Lower lobe of right lung (tissue), 2 donors: ENCODE measurements at regions not wholly inside any gene's neighbourhood (a gene's known extent, or its start where the extent isn't known, plus 50 kb on each side); places are given as distances from the start of the nearest gene placed in this dataset.

Experiments
- ATAC-seq, 2 donors: fragments of 200-7000 bp; cut with Tn5 transposase; one replicate each; pipeline ENCODE4 v1.9.1; 2020 to 2022; ENCODE audit warnings: mild to moderate bottlenecking in 2 of 2, moderate library complexity in 2 of 2
- DNase-seq: peaks from one replicate; pipeline ENCODE4 v3.0.0-alpha.2; 2020
- H3K27ac ChIP-seq: fragments of 200-600 bp; one replicate; pipeline ENCODE4 v1.8.0; 2022
- H3K27me3 ChIP-seq: fragments of 200-600 bp; one replicate; pipeline ENCODE4 v1.8.0; 2022; ENCODE audit warnings: low read depth
- H3K36me3 ChIP-seq: fragments of 200-600 bp; one replicate; pipeline ENCODE4 v1.8.0; 2022; ENCODE audit warnings: mild to moderate bottlenecking
- H3K4me1 ChIP-seq: fragments of 200-600 bp; one replicate; pipeline ENCODE4 v1.8.0; 2022
- H3K4me3 ChIP-seq: fragments of 200-600 bp; one replicate; pipeline ENCODE4 v1.8.0; 2022; ENCODE audit warnings: mild to moderate bottlenecking
- H3K9me3 ChIP-seq: fragments of 200-600 bp; one replicate; pipeline ENCODE4 v1.8.0; 2022
- intact Hi-C: fragments of 100-400 bp; cut with DNase I; formaldehyde crosslinking; loops from one replicate; pipeline ENCODE4 v1.11.0; 2022
- TF ChIP-seq, protein P1 (sequence below): fragments of 200-600 bp; IDR thresholded peaks from one replicate; pipeline ENCODE4 v1.8.0; 2022; ENCODE audit warnings: antibody characterized with exemption, mild to moderate bottlenecking
- donor health status: DM: no; HTN: yes; CAD: no; lungs with severe emphysema.

DNA sequence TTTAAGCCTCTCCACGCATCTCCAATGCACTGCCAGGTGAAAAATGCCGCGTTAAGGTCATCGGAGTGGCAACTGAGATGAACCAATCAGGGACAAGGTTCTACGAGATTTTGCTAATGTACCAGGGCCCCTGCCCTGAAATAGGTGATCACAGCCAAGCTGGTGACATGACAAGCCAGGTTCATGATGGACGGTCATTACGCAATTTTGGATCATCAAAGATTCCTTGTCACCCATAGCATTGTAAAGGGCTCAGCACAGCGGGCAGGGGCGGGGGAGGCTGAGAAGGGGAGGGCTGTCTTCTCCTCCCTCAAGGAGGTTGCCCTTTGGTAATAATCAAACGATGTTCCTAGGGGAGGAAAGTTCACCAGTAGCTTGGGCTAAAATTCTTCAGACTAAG is 475.5 kb downstream of the NPHP4 start:
- no peak for DNase-seq
- TF ChIP-seq, protein P1, sequence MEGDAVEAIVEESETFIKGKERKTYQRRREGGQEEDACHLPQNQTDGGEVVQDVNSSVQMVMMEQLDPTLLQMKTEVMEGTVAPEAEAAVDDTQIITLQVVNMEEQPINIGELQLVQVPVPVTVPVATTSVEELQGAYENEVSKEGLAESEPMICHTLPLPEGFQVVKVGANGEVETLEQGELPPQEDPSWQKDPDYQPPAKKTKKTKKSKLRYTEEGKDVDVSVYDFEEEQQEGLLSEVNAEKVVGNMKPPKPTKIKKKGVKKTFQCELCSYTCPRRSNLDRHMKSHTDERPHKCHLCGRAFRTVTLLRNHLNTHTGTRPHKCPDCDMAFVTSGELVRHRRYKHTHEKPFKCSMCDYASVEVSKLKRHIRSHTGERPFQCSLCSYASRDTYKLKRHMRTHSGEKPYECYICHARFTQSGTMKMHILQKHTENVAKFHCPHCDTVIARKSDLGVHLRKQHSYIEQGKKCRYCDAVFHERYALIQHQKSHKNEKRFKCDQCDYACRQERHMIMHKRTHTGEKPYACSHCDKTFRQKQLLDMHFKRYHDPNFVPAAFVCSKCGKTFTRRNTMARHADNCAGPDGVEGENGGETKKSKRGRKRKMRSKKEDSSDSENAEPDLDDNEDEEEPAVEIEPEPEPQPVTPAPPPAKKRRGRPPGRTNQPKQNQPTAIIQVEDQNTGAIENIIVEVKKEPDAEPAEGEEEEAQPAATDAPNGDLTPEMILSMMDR: no peak
- Histone ChIP-seq H3K4me3 (no peak overlapping the region), H3K4me1 (peaks cover 5% of the 10 kb centered on the region), H3K9me3 (no peaks in the 10 kb centered on the region), H3K27me3 (peaks cover 17% of the 10 kb centered on the region), H3K27ac (no peak overlapping the region), H3K36me3 (no peaks in the 10 kb centered on the region)
- intact Hi-C loops: no loop called here
- ATAC-seq: no peak

DNA sequence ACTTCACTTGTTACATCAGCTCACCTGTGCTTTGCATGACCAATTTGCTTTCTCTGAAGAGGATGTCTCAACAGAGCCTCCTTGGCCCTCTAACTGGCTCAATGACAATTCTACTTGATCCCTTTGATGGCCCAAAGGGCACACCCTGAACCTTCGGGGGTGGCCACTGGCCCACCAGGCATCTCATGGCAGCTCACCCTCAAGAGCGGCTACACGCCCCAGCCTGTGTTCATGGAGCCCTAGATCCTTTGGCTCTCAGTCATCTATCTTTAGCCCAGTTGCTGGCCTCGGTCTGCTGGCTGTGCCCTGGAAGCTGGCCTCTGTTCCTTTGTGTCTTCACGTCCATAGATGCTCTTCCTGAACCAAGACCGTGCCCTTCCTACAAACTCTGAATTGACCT is 476.7 kb downstream of the NPHP4 start:
- H3K4me1 ChIP-seq: peaks cover 5% of the 10 kb centered on the region
- H3K36me3 ChIP-seq: no peaks in the 10 kb centered on the region
- no peak overlapping the region for H3K27ac ChIP-seq
- intact Hi-C loops: no loop called here
- peaks cover 24% of the 10 kb centered on the region for H3K27me3 ChIP-seq
- DNase-seq: no peak
- no peaks in the 10 kb centered on the region for H3K9me3 ChIP-seq
- no peak for ATAC-seq
- TF ChIP-seq, protein P1: no peak
- no peak overlapping the region for H3K4me3 ChIP-seq

DNA sequence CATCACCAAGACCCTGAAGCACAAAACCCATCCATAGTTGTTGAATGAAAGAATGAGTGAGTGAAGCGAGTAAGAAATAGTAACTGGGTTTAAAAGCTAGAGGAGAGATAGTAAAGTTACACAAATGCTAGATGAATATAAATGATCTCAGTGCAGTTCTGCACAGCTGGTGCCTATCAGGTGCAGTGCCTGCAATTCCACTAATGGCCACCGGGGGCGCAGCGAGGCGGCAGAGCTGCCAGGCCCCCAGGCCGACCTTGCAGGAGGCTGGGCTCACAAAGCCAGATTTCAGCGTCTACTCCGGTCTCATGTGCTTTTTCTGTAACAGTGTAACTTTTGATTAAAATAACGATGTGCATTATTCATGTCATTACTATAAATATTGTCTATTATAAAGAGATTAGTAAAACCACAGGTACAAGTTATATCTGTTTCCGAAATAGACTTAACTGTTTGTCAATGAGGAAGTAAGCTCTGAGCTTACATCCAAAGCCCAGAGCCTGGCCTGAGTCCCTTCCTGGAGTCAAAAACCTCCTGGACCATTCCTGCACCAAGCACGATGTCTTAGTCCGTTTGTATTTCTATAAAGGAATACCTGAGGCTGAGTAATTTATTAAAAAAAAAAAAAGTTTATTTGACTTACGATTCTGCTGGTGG is 477.6 kb downstream of the NPHP4 start:
- Histone ChIP-seq H3K27me3 (peaks cover 24% of the 10 kb centered on the region), H3K9me3 (no peaks in the 10 kb centered on the region), H3K4me3 (no peak overlapping the region), H3K4me1 (peaks cover 5% of the 10 kb centered on the region), H3K36me3 (no peaks in the 10 kb centered on the region), H3K27ac (no peak overlapping the region)
- TF ChIP-seq, protein P1: peak; percentile 100
- ATAC-seq (peak; percentile 80), DNase-seq (peak; percentile 80)
- intact Hi-C loops: no loop called here

DNA sequence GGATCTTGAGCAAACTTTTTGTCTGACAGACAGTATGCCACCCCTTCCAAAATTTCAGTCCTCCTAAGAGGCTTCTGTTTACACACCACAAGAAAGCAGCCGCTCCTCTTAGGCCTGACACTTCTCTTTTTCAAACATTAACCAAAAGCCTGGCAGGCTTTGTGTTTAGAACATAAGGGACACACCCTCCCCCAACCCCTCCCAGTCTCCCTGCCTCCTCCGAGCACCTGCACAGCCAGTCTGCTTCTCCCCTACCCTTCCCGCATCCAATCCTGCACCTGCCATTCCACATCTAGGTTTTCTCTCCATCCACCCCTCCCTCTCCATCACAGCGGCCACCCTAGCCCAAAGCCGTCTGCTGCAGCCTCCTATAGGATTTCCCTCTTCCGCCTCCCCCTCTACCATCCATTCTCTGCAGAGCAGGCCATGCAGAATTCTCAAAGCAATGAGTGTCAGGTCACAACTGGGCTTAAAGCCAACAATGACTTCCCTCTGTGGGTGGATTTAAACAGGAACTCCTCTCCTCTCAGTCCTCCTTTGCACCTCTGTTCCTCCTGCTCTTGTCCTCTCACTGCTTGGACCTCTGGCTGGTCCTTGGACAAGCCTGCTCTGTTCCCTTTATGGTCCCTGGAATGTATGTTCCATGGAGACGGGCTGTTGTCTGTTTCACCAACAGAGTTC is 478.2 kb downstream of the NPHP4 start:
- peak; percentile 62 to 65 for ATAC-seq
- intact Hi-C loops: no loop called here
- H3K9me3 ChIP-seq: no peaks in the 10 kb centered on the region
- no peaks in the 10 kb centered on the region for H3K36me3 ChIP-seq
- H3K27ac ChIP-seq: no peak overlapping the region
- peaks cover 5% of the 10 kb centered on the region for H3K4me1 ChIP-seq
- H3K27me3 ChIP-seq: peaks cover 28% of the 10 kb centered on the region
- no peak for DNase-seq
- TF ChIP-seq, protein P1: no peak
- no peak overlapping the region for H3K4me3 ChIP-seq

DNA sequence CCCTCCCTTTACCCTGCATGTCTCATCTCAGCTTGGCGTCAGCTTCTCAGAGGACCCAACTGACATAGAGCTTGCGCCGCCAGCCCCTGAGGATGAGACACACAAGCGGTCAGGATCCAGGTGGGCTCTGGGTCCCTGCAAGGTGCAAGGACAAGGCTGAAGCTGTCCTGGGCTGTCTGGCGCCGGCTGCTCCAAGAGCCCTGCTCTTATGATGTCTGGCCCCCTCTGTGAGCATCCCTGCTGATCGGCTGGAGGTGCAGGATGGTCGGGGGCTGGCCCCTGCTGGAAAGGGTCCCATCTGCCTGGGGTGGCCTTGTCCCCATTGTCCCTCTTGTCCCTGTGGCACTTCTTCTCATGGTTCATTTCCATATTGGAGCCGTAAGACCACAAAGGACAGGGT is 479.0 kb downstream of the NPHP4 start:
- DNase-seq (no peak), ATAC-seq (no peak)
- Histone ChIP-seq H3K4me1 (peaks cover 5% of the 10 kb centered on the region), H3K36me3 (no peaks in the 10 kb centered on the region), H3K4me3 (no peak overlapping the region), H3K27me3 (peaks cover 30% of the 10 kb centered on the region), H3K27ac (no peak overlapping the region), H3K9me3 (no peaks in the 10 kb centered on the region)
- intact Hi-C loops: no loop called here
- TF ChIP-seq, protein P1: no peak
